HEK293T (cell line): ENCODE measurements at regions not wholly inside any gene's neighbourhood (a gene's known extent, or its start where the extent isn't known, plus 50 kb on each side); places are given as distances from the start of the nearest gene placed in this dataset.

Source experiments
- ARNT ChIP-seq: fragments of 450-650 bp; IDR thresholded peaks from 2 replicates; pipeline ENCODE4 v1.6.1; 2017; ENCODE audit warnings: mild to moderate bottlenecking
- BHLHE40 ChIP-seq: fragments of 450-650 bp; IDR thresholded peaks from 2 replicates; pipeline ENCODE4 v1.6.1; 2016; ENCODE audit warnings: mild to moderate bottlenecking, moderate library complexity, borderline replicate concordance
- FOXM1 ChIP-seq: fragments of 450-650 bp; IDR thresholded peaks from 2 replicates; pipeline ENCODE4 v1.6.1; 2017; ENCODE audit warnings: mild to moderate bottlenecking, borderline replicate concordance
- LEF1 ChIP-seq: fragments of 450-650 bp; IDR thresholded peaks from 2 replicates; pipeline ENCODE4 v1.6.1; 2017; ENCODE audit warnings: mild to moderate bottlenecking, borderline replicate concordance
- SP1 ChIP-seq: fragments of 450-650 bp; IDR thresholded peaks from 2 replicates; pipeline ENCODE4 v1.6.1; 2017
- SUZ12 ChIP-seq: fragments of 450-650 bp; IDR thresholded peaks from 2 replicates; pipeline ENCODE4 v1.6.1; 2016; ENCODE audit warnings: mild to moderate bottlenecking

DNA sequence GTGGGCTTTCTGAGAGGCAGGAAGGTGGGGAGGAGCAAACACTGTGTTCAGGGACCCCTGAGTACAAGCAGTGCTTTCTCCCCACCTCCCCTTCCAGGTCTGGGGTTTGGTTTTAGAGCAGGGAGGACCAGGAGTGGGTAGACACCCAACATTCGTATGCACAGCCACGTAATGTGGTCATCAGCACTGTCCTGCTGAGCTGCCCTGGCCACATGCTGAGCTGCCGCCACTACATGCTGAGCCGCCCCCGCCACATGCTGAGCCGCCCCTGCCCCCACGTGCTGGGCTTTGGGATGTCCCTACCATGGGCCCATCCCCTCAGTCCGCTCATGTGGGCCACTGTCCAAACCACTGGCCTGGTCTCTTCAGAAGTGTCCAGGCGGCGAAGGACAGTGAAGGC lies 214.9 kb upstream of the CST7 start:
- TF ChIP-seq SP1 (no peak), LEF1 (no peak), SUZ12 (no peak), BHLHE40 (no peak), FOXM1 (no peak), ARNT (no peak)
